Choroid plexus epithelial cell (primary cell): ENCODE measurements at regions not wholly inside any gene's neighbourhood (a gene's known extent, or its start where the extent isn't known, plus 50 kb on each side); places are given as distances from the start of the nearest gene placed in this dataset.

Experiments used
- DNase-seq: peaks from one replicate; pipeline ENCODE4 v3.0.0-alpha.2; 2010; ENCODE audit warnings: low read depth
- H3K4me3 ChIP-seq: 2 replicates; pipeline ENCODE4 v1.5.1; 2011; ENCODE audit warnings: low read depth, mild to moderate bottlenecking, control low read depth, low read length, moderate library complexity
- TF ChIP-seq, protein P1 (sequence below): conservative IDR thresholded peaks from 2 replicates; pipeline ENCODE4 v1.5.1; 2011; ENCODE audit warnings: low read depth, mild to moderate bottlenecking, control low read depth, inconsistent platforms, low read length, moderate library complexity

DNA sequence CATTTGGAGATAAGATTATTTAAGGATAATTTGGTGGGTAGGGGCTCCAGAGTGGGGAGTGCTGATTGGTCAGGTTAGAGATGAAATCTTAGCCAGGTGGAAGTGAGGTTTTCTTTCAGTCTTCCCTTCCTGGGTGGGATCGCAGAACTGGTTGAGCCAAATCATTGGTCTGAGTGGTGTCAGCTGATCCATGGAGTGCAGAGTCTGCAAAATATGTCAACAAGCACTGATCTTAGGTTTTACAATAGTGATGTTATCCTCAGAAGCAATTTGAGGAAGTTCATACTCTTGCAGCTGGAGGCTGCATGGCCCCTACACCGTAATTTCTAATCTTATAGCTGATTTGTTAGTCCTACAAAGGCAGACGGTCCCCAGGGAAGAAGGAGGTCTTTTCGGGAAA lies 1483.4 kb upstream of the ZEB2 start:
- TF ChIP-seq, protein P1, sequence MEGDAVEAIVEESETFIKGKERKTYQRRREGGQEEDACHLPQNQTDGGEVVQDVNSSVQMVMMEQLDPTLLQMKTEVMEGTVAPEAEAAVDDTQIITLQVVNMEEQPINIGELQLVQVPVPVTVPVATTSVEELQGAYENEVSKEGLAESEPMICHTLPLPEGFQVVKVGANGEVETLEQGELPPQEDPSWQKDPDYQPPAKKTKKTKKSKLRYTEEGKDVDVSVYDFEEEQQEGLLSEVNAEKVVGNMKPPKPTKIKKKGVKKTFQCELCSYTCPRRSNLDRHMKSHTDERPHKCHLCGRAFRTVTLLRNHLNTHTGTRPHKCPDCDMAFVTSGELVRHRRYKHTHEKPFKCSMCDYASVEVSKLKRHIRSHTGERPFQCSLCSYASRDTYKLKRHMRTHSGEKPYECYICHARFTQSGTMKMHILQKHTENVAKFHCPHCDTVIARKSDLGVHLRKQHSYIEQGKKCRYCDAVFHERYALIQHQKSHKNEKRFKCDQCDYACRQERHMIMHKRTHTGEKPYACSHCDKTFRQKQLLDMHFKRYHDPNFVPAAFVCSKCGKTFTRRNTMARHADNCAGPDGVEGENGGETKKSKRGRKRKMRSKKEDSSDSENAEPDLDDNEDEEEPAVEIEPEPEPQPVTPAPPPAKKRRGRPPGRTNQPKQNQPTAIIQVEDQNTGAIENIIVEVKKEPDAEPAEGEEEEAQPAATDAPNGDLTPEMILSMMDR: no peak
- no peak for DNase-seq
- no peak overlapping the region for H3K4me3 ChIP-seq

DNA sequence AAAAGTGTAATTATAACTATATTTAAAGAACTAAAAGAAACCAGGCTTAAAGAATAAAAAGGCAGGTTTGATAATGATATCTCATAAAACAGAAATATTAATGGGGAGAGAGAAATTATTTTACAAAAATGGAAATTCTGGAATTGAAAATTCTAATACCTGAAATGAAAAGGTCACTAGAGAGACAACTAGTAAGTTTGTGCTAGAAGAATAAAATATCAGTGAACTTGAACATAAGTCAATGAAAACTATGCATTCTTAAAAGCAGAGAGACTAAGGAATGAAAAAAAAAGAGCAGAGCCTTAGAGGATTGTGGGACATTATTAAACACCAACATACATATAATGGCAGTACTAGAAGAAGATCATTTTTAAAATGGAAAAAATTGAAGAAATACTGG lies 1475.0 kb upstream of the ZEB2 start:
- H3K4me3 ChIP-seq: no peak overlapping the region
- DNase-seq: no peak
- TF ChIP-seq, protein P1: no peak

DNA sequence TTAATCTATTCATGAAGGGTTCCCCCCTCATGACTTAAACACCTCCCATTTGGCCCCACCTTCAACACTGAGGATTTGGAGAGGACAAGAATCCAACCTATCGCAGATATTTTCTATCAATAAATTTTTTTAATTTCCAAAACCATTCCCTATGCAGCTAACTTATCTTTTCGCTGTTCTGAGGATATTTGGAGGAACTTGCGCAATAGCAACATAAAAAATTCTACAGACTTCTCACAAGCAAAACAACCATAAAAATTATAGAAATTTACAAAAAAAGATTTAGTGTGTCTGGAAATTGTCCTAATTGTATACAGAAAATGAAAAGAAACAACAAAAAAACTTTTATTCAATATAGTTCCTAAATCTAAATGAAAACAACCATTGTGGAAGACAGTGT lies 1472.7 kb upstream of the ZEB2 start:
- no peak for DNase-seq

DNA sequence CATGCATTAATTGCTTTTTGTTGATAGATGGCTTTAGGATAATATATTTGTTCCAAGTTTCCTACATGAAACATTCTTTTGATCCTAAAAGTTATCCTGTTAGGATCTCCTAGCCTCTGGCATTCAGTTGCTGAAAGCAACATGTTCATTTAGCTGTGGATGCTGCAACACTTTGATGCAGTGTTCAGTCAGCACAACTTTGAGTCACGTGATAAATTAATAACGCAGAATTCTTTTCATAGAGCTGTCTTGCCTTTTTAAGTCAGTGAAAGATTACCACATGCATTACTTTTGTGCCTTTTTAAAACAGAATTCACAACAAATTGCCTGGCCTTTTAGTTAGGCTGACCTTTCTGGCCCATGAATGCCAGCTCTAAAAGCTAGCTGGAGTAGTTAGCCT lies 1467.9 kb upstream of the ZEB2 start:
- H3K4me3 ChIP-seq: no peak overlapping the region
- TF ChIP-seq, protein P1: no peak
- DNase-seq: peak; percentile 9

More for the DNA sequence above, 1472.7 kb upstream of the ZEB2 start:
- TF ChIP-seq, protein P1: no peak
- H3K4me3 ChIP-seq: no peak overlapping the region

DNA sequence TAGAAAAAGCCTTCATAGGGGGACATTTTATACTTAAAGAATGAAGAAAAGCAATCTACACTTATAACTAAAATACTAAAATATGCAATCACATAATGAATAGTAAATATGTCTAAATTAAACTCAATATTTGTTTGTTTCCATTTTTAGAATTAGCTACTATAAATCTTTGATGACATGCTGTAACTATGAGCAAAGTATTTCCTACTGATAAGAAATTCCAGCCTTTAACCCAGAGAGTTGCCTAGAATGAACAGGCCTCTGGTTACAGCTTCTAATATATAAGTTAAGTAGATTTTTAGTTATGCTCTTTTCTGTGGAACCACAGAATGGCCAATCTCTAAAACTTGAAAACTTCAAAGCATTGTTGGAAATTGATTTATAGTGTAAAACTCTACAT lies 1465.6 kb upstream of the ZEB2 start:
- TF ChIP-seq, protein P1: no peak
- peak; percentile 53 for DNase-seq
- H3K4me3 ChIP-seq: no peak overlapping the region

DNA sequence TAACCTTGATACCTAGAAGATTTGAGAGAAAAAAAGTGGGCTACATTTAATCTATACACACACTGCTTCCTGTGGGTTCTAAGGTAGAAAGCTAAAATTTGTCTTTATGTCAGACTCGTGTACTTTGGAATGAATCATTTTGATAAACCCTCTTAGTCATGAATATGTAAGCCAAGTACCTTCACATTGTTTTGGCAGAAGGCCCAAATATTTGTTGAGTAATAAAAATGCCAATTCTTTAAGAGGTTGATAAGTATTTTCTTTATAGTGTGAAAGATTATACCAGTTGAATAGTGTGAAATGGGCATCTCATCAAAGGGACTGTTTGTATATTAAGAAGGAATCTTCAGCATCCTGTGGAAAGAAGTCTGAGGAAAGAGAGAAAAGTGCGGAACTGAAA lies 1464.7 kb upstream of the ZEB2 start:
- H3K4me3 ChIP-seq: no peak overlapping the region
- TF ChIP-seq, protein P1: no peak
- DNase-seq: peak; percentile 87

DNA sequence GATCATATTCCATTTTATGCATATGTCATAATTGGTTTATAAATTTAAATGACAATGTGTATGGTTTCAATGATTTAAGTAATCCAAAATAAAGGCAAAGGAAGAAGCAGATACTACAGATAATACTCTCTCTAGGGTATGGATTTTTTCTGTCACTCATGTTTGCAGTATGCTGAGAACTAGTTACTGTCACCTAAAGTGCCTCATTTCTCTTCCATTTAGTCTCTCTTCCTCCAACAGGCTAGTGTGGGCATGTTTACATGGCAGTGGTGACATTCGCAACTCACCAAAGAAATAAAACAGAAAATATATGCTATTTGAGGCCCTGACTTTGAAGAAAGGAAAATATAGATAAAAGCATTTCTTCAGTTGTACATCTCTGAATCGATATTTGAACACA lies 1460.4 kb upstream of the ZEB2 start:
- TF ChIP-seq, protein P1: no peak
- DNase-seq: no peak
- no peak overlapping the region for H3K4me3 ChIP-seq
